ENCODE measurements at regions not wholly inside any gene's neighbourhood (a gene's known extent, or its start where the extent isn't known, plus 50 kb on each side); places are given as distances from the start of the nearest gene placed in this dataset.
"Not testable (repeated sequence)": the region's sequence is repeated elsewhere in the genome, so short reads cannot be mapped to it uniquely, and the experiment has no call there.

DNA sequence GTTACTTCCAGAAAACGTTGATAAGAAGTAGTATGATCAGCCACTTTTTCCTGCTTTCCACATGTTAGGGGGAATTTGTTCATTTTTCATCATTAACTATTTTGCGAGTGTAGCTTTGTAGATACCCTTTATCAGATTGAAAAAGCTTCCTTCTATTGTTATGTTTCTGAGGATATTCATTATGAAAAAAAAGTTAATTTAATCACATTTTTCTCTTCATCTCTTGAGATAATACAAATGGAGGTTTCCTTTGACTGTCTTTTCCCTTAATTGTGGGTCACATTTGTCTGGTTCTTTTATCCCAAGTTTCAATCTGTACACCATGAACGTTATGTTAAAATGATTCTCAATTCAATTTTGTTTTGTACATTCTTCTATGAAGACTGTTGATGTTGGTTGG lies 875.7 kb downstream of the SLC6A15 start:
- no peak for DNase-seq

DNA sequence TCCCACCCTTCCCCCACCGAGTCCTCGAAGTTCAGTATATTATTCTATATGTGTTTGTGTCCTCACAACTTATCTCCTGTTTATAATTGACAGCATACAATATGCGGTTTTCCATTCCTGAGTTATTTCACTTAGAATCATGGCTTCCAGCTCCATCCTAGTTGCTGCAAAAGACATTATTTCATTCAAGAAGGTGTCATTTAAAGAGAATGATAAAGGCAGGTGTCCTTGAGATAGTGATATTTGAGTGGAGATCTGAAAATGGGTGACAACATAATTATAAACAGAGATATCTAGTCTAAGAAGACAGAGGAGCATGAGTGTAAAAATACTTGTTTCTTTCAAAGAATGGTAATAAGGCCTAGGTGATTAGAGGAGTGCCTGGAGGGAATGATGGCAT lies 876.8 kb downstream of the SLC6A15 start:
- no peak for DNase-seq

DNA sequence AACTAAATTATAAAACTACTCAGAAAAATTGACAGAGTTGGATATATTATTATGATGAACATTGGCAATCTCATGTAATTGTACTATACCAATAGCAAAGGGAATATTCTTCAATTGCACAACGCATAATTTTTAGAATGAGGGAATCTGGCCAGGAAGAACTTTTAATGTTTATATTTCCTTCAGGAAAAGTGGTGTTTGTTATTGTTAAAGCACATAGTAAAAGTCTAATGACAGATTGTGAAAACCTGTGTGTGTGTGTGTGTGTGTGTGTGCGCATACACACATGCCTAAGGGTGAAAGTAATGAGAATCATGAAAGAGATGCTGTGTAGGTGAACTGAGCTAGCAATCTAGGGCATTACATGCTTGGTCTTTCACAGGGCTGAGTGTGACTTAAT lies 877.7 kb downstream of the SLC6A15 start:
- DNase-seq: no peak

DNA sequence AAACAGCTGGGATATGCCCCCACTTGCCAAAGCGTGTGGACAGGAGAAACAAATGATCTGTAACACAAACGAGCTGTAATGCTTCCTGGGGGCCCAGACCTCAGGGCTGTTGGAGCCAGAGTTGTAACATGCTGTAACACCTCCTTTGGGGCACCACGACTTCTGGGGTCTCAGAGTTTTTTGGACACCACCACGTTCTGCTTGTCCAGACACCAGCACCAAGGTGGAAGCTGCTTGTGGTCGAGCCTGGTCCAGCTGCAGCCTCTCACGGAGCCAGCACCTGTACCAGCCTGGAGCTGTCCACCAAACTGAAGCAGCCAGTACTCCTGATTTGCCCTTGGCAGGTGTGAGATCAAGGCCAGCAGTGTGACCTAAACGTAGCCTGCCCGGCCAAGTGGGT lies 879.4 kb downstream of the SLC6A15 start:
- no peak for DNase-seq

DNA sequence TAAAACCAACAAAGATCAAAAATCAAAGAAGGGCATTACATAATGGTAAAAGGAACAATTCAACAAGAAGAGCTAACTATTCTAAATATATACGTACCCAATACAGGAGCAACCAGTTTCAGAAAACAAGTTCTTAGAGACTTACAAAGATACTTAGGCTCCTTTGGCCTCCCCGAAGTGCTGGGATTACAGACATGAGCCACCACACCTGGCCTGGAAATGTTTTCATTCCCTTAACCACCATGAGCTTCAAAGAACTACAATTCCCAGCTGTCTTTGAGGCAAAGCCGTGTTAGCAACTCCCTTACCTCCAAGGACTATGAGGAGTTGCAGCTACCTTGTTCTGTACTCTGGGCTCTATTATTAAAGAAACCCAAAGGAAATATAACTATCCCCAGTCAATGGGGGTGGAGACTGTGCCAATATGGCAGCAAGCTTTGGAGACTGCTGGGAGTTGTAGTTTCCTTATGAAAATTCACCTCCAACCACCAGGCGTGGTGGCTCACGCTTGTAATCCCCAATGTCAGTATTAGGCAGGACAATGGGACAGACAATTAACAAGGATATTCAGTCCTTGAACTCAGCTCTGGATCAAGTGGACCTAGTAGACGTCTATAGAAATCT lies 893.9 kb downstream of the SLC6A15 start:
- not testable (repeated sequence) for DNase-seq

DNA sequence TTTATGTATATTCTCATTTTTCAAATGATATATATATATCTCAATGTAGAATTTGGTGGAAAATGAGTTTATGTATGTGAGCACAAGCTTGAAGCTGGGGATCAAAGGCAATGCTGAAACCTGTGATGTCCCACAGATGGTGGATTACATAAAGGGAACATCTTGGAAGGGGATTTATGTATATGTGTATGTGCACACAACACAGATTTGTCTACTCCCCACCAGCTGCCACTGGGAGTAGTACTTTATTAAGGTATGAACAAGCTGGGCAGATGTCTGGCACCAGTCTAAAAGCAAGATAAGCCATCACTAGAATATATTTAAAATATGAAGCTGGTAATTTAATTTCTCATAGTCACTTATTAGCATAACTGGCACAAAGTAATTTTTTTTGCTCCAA lies 895.6 kb downstream of the SLC6A15 start:
- DNase-seq: no peak

DNA sequence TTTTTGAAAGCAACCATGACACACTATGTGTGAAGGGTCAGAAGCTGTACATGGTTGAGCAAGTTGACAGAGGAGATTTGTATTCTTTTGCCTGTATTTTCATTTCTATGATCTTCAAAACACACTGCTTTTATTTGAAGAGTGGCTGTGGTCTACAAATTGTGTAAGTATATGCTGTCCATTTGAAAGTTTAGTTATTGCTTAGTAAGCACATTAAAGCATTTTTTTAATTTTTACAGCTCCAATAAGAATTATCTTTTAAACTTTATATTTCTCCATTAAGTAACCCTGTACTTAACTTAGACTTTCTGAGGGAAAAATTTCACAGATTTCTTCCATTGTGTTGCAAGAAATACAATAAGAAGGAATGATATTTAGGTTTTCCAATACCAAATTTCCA lies 915.2 kb downstream of the SLC6A15 start:
- no peak for DNase-seq

DNA sequence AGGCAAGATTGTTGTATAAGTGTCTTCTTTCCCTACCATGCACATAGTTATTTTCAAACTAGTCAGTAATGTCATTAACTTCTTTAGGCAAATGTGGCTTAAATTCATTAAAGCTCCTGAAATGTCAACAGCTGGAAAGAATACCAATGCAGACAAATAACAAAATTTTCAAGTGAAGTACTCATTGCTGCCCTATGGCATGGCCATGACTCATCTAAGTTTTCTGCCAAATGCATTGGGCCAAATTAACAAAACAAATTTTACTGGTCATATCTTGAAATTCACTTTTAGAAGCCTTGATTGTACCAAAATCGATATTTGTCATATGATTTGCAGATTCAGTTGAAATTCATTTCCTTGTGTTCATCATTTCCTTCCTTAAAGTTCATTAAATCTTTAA lies 915.9 kb downstream of the SLC6A15 start:
- no peak for DNase-seq

DNA sequence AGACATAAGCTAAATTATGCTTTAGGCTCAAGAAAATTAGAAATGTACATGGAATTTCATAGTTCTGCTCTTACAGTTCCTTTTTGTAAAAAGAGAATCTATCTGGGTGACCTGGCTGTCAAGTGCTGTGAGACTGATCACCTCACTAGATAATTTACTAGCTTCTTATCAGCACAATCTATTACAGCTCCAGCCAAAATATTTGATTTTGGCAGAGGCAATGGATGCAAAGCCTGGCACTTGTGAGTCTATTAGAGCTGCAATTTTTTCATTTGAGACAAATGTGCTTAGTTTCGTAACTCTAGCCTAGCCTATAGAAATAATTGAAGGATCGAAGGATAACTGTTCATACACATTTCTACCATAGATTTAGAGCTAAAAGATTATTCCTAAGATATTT lies 927.5 kb downstream of the SLC6A15 start:
- no peak for DNase-seq

DNA sequence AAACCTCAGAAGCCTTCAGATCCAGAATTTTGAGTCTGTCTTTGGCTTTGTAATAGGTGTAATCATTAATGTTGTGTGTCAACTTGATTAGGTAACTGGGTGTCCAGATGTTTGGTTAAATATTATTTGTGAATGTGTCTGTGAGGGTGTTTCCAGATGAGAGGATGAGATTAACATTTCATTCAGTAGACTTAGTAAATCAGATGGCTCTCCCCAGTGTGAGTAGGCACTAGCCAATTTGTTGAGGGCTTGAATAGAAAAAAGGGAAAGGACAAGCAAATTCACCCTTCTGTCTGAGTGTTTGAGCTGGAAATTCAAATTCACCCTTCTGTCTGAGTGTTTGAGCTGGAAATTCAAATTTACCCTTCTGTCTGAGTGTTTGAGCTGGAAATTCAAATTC lies 932.2 kb downstream of the SLC6A15 start:
- DNase-seq: no peak

DNA sequence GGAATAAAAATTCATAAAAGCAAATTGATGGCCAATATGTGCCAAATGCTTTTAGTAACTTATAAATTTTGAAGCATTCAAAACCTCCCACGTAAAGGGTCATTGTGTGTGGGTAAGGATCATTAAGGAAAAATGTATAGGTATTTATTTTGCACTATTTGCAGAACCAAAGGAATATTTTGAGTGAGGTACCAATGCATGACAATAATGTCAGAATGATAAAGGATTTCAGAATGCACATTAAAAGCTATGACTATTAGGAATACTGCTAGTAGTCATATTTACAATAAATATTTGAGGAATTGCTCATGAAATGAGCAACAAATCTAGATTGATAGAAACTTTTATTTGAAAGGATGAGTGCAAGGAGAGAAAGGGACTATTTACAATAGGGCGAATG lies 932.8 kb downstream of the SLC6A15 start:
- no peak for DNase-seq

DNA sequence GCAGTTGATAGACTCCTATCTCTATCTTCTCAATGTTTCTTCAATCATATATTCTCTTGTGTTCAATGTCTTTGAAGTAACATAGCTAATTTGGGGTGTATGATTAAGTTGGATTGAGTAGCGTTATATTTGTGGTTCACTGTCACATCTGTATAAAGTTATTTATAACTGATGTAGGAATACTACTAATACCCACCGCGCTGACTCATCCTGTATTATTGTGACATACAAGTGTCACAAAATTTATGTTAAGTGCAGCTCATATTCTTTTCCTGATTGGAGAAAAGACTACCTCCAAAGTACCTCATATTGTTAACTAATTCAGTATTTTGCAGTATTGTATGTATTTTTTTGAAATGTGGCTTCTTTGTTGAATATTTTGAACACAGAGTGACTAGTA lies 940.8 kb downstream of the SLC6A15 start:
- no peak for DNase-seq

DNA sequence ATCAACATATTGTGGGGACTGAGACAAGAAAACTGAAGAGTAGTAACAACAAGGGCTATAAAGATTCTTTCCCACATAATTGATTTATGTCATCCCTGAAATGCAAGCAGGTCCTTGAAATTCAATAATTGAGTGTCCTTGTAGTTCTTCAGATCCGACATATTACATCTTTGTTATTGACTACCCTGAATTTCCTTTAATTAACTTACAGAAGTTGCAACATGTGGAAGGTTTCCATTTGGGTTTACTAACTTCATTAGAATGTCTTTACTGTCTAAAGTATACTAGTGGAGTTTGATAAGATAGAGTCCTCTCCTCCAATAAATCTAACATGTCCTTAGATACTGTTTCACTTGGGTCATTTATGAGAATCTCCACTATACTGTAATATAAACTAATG lies 951.8 kb downstream of the SLC6A15 start:
- DNase-seq: no peak

DNA sequence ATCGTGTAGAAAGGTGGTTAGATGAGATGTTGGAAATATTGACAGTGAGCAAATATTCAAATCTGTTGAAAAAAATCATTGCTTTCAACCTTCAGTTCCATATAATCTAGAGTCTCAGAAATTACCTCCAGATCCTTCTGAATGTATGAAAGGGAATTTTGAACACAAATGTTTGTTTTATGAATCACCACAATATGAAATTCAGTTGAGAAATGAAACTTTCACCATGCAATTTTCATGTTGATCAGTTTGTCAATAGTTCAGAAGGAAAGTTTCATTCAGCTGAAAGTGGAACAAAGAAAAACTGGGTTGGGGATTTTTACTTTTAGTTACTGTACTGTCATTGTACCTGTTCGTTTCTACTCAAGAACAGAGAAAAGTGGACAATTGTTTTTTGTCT lies 953.6 kb downstream of the SLC6A15 start:
- no peak for DNase-seq

DNA sequence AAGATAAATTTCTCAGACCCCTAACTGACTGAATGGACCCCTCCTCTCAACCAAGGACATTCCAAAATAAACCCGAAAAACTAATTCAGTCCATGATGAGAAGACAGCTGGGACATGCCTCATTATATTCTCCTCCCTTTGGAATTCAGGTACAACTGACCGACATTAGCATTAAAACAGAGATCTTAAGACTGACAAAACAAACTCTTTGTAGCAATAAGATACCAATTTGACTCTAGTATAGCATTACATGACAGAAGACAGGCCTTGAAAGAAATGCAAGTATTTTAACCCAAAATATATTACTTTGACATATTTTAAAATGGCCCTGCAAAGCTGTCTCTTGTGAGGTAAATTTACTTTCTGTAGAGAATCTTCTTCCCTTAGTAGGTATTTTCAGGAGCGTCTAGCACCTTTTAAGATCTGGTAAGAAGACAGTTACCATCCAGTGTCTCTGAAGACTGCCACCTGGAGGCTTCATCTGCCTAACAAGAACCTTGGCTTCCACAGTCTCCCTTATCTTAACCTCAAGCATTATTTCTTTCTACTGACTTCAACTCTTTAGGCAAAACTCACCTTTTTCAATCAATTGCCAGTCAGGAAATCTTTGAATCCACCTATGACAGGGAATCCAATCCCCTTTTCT lies 957.5 kb downstream of the SLC6A15 start:
- DNase-seq: no peak

DNA sequence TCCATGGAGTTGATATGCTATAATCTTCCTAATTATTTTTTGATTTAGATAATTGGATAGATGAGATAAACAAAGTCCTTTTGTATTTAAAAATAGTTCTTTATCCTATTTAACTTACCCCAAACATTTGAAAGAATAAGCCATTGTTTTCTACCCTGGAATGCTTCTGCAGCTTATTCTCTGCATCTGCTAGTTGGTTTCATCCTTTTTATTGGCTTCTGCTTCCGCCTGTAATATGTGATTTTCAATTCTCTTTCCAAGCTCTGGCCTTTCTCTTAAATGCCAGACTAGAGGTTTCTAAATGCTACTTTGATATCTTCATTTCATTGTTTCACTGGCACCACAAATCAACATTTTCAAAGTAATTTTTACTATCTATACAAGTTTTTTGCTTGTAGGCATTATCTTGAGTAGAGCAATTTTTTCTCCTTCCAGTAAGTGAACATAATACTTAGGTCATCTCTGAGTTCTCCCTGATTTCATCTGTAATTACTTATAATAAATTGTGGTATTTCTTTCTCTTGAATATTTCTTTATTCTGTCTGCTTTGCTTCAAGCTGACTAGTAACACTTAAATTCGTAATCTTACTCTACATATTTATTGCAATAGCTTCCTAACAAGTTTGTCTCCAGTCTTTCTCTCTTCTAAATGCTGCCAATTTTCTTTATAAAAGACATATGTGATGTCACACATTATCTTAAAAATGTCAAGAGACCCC lies 958.4 kb downstream of the SLC6A15 start:
- DNase-seq: no peak

DNA sequence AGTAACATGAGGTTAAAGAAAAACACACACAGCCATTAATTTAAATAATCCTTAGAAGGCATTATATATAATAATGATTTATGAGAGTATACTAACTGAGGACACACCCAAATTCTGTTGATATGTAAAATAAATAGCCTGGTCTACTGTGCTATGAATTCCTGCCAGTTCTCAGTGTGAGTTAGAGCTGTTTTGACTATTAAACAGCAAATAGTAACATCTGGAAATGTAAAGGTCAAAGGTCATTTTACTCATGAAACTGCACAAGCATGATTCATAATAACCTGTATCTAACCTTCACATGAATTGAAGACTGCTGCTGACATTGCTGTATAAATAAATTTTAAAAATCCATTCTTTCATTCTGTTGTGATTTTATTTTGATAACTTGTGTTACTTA lies 966.7 kb downstream of the SLC6A15 start:
- DNase-seq: no peak

DNA sequence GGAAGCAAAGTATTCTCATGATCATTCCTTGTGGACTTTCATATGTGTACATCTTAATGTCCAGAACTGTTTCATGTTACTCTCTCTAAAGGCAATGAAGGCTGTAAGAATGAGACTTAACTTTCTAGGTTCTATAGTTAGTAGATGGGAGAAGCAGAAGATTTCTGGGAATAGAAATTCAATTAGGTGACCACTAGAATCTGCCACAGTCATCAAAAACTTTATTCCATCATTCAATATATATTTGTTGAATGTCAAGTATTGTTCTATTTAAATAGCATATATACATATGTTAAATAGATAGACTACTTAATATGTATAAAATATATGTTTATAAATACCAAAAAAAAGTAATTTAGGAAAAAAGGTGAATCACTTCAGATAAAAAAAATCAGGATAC lies 972.9 kb downstream of the SLC6A15 start:
- no peak for DNase-seq

DNA sequence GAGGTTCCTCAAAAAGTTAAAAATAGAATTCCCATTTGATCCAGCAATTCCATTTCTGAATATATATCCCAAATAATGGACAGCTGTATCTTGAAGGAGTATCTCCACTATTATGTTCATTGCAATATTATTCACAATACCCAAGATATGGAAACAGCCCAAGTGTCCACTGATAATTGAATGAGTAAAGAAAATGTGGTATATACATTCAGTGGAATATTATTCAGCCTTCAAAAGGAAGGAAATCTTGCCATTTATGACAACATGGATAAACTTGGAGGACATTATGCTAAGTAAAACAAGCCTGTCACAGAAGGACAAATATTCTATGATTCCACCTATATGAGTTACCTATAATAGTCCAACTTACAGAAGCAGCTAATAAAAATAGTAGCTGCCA lies 979.0 kb downstream of the SLC6A15 start:
- no peak for DNase-seq

DNA sequence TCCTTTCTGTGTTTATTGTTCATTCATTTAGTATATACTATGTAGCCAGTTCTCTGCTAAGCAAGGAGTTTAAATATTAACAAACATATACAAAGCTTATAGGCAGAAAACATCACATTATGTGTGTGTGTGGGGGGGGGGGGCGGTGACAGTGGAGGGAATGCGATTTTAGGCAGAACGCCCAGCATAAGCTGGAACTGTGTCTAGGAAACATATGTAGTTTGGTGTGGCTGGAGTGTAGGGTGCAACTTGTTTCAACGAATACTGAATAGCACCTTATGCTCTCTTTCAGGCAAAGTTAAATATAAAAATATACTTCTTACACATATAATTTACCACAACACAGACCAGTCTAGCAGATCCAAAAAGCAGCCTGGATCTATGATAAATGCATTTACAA lies 980.6 kb downstream of the SLC6A15 start:
- DNase-seq: no peak

DNA sequence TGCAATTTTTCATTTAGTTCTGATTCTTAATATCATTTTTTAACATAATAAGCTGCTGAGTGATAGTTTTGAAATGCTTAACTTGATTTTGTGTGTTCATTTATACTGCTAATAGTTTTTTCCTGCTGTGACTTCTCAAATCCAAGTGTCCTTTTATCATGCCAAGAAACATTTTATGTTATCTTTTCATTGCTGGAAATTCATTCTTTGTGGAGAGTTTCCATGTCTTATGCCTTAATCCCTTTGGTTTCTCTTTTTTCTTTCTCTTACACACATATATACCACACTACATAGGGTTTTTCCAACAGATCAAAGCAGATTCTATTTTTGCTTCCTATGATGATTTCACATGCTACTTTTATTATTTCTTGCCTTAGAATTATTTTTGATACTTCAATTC lies 981.1 kb downstream of the SLC6A15 start:
- DNase-seq: no peak

DNA sequence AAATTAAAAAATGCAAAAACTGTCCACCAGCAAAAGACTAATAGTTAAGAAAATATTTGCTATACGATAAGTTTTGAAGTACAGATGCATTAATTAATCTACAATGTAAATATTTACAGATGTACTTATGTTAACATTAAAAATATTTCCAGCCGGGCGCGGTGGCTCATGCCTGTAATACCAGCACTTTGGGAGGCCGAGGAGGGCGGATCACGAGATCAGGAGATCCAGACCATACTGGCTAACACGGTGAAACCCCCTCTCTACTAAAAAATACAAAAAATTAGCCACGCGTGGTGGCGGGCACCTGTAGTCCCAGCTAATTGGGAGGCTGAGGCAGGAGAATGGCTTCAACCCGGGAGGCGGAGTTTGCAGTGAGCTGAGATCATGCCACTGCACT lies 982.8 kb downstream of the SLC6A15 start:
- not testable (repeated sequence) for DNase-seq

DNA sequence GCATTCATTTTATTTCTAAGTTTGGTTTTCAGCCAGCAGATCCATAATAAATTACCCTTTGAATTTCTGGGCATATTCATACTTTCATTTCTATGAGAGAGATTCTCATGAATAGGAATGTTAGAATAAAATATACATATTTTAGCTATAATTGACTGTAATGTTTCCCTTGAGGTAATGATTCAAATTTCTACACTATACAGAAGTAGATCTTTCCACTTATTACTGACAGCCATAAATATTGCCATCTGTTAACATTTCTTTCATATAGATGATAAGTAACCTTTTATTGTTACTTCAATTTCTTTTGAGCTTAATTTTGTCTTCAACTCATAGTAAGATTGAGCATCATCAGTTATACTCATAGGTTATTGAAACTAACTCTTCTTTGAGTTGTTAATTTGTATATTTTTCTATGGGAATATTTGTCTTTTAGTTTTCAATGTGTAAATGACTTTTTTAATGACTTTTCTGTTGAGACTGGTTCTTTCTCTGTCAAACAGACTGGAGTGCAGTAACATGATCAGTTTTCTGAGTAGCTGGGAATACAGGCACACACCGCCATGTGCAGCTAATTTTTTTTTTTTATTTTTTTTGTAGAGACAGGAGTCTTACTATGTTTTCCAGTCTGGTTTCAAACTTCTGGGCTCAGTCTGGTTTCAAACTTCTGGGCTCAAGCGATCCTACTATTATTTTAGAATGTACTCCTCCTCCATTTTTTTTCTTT lies 991.6 kb downstream of the SLC6A15 start:
- DNase-seq: no peak

Data from right kidney (tissue), 1 donor.